GM23248 (cell line): ENCODE measurements at regions not wholly inside any gene's neighbourhood (a gene's known extent, or its start where the extent isn't known, plus 50 kb on each side); places are given as distances from the start of the nearest gene placed in this dataset.

Experiments used
- EZH2 ChIP-seq: fragments of 200-600 bp; sonication (generic); IDR thresholded peaks from 2 replicates; pipeline ENCODE4 v1.6.1; 2018; ENCODE audit warnings: antibody characterized with exemption, mild to moderate bottlenecking; ENCODE audit not compliant: insufficient read depth, poor library complexity, severe bottlenecking
- EZH2phosphoT487 ChIP-seq: fragments of 200-600 bp; sonication (generic); IDR thresholded peaks from 2 replicates; pipeline ENCODE4 v1.6.1; 2018; ENCODE audit warnings: antibody characterized with exemption, moderate library complexity, mild to moderate bottlenecking, low read depth; ENCODE audit not compliant: insufficient read depth

- no peak for TF ChIP-seq EZH2
- TF ChIP-seq EZH2phosphoT487, result no peak
These were observed 228.8 kb downstream of the EPM2A start for GRCh38 chr6:145506565-145506964.
